NCI-H2171 treated with DMSO at 0.1 percent for 48 hours (cell line): ENCODE measurements at regions not wholly inside any gene's neighbourhood (a gene's known extent, or its start where the extent isn't known, plus 50 kb on each side); places are given as distances from the start of the nearest gene placed in this dataset.

Experiments used
- DNase-seq: peaks from one replicate; lab custom pipeline; 2025; lab: John Stamatoyannopoulos, UW

DNA sequence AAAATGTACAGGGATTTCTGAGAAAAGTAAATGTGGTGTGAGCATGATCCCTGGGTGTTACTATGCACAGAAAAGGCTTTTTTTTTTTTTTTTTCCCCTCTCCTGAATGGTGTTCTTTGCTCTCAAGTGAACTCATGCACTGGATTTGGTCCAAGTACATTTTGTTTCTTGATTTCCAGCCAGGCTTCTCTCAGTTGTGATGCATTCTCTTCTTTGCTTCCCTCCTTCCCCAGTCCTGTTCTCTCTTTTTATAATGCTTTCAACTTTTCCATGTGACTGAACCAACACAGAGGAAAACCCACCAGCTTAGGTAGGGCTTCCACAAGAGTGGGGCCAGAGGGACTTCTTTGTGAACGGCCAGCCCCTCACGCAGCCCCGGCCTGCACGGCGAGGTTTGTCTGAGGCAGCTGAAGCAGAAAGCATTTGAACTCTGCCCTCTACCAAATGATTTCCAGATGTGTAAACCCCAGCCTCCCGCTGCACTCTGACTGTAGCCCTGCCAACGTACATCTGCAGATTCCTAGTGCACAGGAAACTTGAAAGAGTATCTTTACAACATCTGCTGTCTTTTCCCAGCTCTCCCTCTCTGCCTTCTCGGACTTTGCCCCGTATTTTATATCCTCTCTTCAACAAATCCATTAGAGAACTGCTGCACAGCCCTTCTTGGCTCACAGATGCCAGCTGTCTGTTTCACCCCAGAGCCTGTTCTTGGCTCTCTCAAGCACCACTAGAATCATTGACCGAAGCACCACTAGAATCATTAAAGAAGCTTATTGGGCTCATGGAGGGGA, 71.8 kb upstream of the CD180 start:
- DNase-seq, result peak; percentile 64

GRCh38 chr5:67267512-67268216, 71.1 kb upstream of the CD180 start:
- no peak for DNase-seq

DNA sequence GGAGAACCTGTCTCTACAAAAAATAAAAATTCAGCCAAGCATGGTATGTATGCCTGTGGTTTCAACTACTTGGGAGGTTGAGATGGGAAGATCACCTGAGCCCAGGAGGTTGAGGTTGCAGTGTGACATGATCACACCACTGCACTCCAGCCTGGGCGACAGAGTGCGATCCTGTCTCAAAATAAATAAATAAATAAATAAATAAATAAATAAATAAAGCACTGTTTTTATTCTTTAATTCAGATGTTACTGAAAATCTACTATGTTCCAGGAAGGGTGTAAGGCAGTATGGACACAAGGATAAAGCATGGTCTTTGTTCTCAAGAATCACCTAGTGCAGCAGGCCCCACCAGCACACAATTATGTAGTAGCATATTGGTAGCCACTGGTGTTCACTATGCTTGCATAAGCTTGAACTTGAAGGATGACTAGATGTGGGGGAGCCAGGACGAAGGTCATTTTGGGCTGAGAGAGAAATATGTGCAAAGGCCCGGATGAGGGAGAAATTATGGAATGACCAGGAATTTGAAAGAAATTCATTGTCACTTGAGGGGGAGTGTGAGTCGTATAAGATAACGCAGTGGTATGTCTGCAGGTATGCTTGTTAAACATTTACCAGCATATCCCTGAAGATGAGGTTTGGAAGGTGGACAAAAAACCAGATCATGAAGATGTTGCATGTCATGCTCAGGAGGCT, 70.2 kb upstream of the CD180 start:
- no peak for DNase-seq

DNA sequence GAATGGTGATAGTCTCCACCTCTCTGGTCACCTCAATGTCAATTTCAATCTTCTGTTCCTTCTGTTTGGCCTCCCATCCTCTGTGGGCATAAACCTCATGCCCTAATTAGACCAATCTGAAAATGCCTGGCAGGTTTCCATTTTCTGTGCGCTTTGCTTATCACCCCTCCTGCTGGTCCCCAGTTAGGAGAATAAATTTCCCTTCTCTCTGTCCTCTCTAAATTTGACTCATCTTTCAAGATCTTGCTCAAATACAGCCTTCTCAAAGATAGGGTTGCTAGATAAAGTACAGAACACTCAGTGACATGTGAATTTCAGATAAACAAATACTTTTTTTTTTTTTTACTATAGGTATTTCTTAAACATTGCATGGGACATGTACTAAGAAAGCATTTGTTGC, 69.4 kb upstream of the CD180 start:
- no peak for DNase-seq

GRCh38 chr5:67263656-67264408, 67.2 kb upstream of the CD180 start:
- DNase-seq, result no peak

GRCh38 chr5:67262956-67263355, 66.4 kb upstream of the CD180 start:
- DNase-seq, result no peak

DNA sequence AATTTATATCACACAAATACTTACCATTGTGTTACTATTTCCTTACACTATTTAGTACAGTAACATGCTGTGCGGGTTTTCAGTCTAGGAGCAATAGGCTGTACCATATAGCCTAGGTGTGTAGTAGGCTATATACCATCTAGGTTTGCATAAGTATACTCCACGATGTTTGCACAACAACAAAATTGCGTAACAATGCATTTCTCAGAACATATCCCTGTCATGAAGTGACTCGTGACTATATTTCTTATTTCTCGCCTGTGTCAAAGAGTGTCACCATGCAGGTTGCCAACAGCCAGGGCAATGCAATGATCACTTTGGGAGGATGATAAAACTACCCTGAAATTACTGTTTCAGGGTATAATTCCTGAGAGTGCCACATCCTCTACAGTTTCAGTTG, 65.6 kb upstream of the CD180 start:
- no peak for DNase-seq

- no peak for DNase-seq
These were observed 63.1 kb upstream of the CD180 start for GRCh38 chr5:67259548-67260215.

- DNase-seq, result no peak
These were observed 60.9 kb upstream of the CD180 start for GRCh38 chr5:67257500-67257899.

DNA sequence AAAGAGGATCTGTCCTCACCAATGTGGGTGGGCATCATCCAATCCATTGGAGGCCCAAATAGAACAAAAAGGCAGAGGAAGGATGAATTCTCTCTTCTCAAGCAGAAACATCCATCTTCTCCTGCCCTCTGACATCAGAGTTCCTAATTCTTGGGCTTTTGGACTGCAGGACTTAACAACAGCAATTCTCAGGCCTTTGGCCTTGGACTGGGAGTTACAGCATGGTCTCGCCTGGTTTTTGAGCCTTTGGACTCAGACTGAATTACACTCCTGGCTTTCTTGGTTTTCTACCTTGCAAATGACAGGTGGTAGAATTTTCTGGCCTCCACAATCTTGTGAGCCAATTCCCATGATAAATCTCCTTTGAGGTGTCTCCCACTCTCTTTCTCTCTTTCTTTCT, 60.5 kb upstream of the CD180 start:
- no peak for DNase-seq

DNA sequence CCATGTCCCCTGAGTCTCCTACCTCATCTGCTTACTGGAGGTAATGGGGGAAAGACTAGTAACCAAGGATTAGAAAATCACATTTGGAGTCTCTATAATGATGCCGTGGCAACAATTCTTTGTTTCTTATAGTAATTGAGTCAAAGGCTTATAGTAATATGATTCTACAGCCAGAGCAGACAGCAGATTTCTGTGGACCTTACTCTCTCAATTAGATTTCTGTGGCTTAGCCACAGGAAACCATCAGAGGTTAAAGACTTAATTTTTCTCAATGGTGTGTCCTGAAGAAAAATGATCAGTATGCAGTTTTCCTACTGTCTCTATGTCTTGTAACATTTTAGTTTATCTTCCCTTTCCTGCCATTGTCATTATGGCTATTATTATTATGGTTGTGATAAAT, 59.3 kb upstream of the CD180 start:
- no peak for DNase-seq

- DNase-seq, result no peak
These were observed 57.3 kb upstream of the CD180 start for GRCh38 chr5:67253911-67254310.

- peak; percentile 71 for DNase-seq
These were observed 52.9 kb upstream of the CD180 start for GRCh38 chr5:67249590-67249895.

DNA sequence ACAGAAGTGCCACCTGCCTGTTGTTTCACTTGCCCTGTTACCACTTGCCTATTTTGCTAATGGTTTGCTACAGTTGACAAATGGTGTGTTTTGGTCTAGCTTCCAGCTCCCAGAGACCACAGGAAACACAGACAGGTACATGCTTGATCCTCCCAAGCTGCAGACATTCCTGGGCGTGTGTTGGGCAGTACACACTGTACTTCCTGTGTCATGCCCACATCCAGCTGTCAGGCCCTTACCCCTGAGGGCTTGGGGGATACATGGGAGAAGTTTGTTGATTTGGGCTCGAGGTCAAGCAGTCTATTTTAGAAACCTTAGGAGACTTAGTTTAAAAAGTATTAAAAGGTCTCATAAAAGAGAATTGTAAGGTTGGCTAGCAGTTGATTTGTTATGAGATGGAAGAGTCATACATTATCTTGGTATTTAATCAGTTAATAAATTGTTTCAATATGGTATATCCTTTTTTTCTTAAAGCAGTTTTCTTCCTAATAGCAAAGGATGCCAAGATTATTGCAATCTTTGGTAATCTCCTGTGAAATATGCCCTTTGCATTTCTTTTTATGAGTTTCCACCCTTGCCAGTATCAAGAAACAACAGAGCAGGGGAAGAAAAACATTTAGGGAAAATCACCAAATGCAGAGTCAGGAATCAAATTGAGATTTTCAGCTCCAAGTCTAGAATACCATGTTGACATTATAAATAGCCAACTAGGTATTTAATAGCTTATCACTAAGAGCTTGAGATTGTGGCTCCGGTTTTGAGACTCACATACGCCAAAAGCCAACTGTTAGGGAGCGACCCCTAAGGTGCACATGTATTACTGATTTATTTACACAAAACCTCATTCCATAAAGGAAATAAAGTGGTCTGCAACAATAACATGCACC, 52.3 kb upstream of the CD180 start:
- no peak for DNase-seq

- DNase-seq, result no peak
These were observed 50.1 kb upstream of the CD180 start for GRCh38 chr5:67246546-67247268.
